ENCODE measurements at regions not wholly inside any gene's neighbourhood (a gene's known extent, or its start where the extent isn't known, plus 50 kb on each side); places are given as distances from the start of the nearest gene placed in this dataset.

DNA sequence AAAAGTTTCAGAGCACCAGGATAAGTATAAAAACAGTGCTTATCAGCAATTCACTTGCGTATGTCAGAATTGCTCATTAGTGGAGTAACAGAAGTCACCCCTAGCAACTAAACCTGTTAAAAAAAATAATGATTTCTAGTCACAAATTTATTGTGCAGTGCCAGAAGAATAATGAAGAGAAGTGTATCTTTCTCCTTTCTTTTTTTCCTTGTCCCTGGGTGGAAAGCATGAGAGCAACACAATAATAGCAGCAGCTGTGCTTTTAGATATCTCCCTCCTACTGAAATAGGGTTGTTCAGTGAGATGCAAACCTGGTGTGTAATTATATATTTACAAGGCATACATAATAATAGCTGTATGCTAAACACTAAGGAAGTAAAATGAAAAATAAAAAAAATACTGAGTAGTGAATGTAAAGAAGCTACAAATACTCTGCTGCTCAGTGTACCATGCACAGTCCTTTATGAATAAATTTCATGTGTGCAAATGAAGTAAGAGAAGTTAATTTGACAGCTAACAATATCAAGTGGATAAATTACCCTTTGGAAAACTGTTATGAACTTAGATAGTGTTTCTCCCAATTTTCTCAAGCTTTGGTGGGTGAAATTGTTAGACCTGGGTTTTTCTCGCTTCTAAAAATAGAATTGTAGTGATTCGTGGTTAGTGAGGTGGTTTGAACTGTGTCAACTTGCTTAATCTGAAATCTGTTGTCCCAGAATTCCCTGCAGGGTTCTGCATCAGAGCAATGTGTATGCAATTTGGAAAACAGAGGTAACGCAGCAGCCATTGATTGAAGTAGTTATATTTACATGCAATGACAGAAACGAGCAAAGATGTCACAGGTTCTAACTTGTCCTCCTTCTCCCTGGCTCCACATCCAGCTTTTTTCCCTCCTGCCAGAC lies 125.7 kb upstream of the NDST3 start:
- H2BK20ac ChIP-seq (ENCODE audit: low read depth, low read length, poor library complexity, severe bottlenecking) = no peak overlapping the region
- H2BK12ac ChIP-seq (ENCODE audit: insufficient read length, low read depth, low read length) = no peak overlapping the region
- TF ChIP-seq, protein P1, sequence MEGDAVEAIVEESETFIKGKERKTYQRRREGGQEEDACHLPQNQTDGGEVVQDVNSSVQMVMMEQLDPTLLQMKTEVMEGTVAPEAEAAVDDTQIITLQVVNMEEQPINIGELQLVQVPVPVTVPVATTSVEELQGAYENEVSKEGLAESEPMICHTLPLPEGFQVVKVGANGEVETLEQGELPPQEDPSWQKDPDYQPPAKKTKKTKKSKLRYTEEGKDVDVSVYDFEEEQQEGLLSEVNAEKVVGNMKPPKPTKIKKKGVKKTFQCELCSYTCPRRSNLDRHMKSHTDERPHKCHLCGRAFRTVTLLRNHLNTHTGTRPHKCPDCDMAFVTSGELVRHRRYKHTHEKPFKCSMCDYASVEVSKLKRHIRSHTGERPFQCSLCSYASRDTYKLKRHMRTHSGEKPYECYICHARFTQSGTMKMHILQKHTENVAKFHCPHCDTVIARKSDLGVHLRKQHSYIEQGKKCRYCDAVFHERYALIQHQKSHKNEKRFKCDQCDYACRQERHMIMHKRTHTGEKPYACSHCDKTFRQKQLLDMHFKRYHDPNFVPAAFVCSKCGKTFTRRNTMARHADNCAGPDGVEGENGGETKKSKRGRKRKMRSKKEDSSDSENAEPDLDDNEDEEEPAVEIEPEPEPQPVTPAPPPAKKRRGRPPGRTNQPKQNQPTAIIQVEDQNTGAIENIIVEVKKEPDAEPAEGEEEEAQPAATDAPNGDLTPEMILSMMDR (conservative IDR thresholded peaks at IDR 0.05) = no peak
- no peak overlapping the region for H4K5ac ChIP-seq (ENCODE audit: insufficient read length, low read depth, low read length)
- H3T11ph ChIP-seq (ENCODE audit: low read length) = no peak overlapping the region
- no peak overlapping the region for H2AFZ ChIP-seq (ENCODE audit: low read length)
- no CpG with 5 or more reads among the region's 5 CpGs for WGBS (ENCODE audit: extremely low coverage, insufficient read length, low lambda C conversion rate)
- no peak overlapping the region for H3K14ac ChIP-seq (ENCODE audit: insufficient read depth, low read length)
- H3K23ac ChIP-seq (ENCODE audit: insufficient read length, low read depth, low read length) = no peak overlapping the region
- no peaks in the 10 kb centered on the region for H3K79me2 ChIP-seq (ENCODE audit: insufficient read depth, low read length)
- H3K4me2 ChIP-seq (ENCODE audit: insufficient read depth, insufficient read length, low read length) = no peak overlapping the region
- Mint-ChIP-seq H3K9me3 (no peaks in the 10 kb centered on the region; a peak in 1 of 5 replicates), H3K27ac (no peak overlapping the region), H3K36me3 (ENCODE audit: insufficient read depth in 1 of 3, low read depth in 3 of 3) (no peaks in the 10 kb centered on the region), H3K4me1 (peaks cover 0 to 4% of the 10 kb centered on the region in 2 experiments; a peak in 1 of 4 replicates), H3K4me3 (no peak overlapping the region), H3K27me3 (ENCODE audit: low read depth) (no peaks in the 10 kb centered on the region; the same call in 1 of the 2 replicates)
- no peak for DNase-seq
- H4K91ac ChIP-seq (ENCODE audit: insufficient read length, low read depth, low read length) = no peak overlapping the region
- H4K20me1 ChIP-seq (ENCODE audit: control insufficient read depth, insufficient read depth, insufficient read length) = no peaks in the 10 kb centered on the region
- H3K4me1 ChIP-seq (ENCODE audit: insufficient read depth, low read length) = no peaks in the 10 kb centered on the region
- no peak overlapping the region for H3K18ac ChIP-seq (ENCODE audit: insufficient read length, low read depth, low read length)
- no peak overlapping the region for H3K27ac ChIP-seq (ENCODE audit: insufficient read length, low read depth, low read length)
- no peaks in the 10 kb centered on the region for H3K79me1 ChIP-seq (ENCODE audit: insufficient read depth, low read depth, low read length, poor library complexity, severe bottlenecking)
- no peak overlapping the region for H2BK120ac ChIP-seq (ENCODE audit: low read depth, low read length, poor library complexity, severe bottlenecking)
- H4K8ac ChIP-seq (replicated peaks; ENCODE audit: insufficient read length, low read depth, low read length) = no peak overlapping the region
- no peak overlapping the region for H2BK15ac ChIP-seq (ENCODE audit: low read depth, low read length)
- no peak overlapping the region for H2BK5ac ChIP-seq (ENCODE audit: insufficient read length, low read length)
- H2AK5ac ChIP-seq (ENCODE audit: insufficient read length, low read length) = no peak overlapping the region
- no peaks in the 10 kb centered on the region for H3K23me2 ChIP-seq (ENCODE audit: insufficient read length, low read depth, low read length, poor library complexity, severe bottlenecking)
- no peaks in the 10 kb centered on the region for H3K9me3 ChIP-seq (ENCODE audit: control insufficient read depth, low read depth, low read length)
- H3K27me3 ChIP-seq (ENCODE audit: insufficient read depth, low read length) = no peaks in the 10 kb centered on the region
- no peak overlapping the region for H3K9ac ChIP-seq (ENCODE audit: extremely low read depth, insufficient read length, low read length)
- H3K4ac ChIP-seq (ENCODE audit: low read depth, low read length) = no peak overlapping the region
- no peak overlapping the region for H3K56ac ChIP-seq (ENCODE audit: insufficient read length, low read depth, low read length)

Measured in H9 (cell line).